ENCODE measurements at regions not wholly inside any gene's neighbourhood (a gene's known extent, or its start where the extent isn't known, plus 50 kb on each side); places are given as distances from the start of the nearest gene placed in this dataset.

DNA sequence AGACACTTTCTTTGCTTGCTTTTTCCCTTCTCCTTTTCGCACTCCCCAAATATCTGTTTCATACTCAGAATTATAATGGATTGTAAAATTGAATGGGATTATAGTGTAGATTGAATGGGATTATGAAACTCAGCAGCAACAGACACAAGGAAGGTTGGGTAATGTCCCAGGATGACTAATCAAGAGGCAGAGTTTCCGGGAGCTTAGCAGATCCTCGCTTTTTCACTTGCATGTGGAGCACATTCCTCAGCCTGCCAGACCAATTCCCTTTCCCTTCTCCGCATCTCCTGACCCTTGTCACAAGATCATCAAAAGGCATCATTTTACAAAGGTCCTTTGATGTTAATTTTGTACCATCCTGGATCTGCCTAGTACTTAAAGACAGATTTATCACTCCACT, 55.1 kb upstream of the SLC1A1 start:
- DNase-seq = no peak

DNA sequence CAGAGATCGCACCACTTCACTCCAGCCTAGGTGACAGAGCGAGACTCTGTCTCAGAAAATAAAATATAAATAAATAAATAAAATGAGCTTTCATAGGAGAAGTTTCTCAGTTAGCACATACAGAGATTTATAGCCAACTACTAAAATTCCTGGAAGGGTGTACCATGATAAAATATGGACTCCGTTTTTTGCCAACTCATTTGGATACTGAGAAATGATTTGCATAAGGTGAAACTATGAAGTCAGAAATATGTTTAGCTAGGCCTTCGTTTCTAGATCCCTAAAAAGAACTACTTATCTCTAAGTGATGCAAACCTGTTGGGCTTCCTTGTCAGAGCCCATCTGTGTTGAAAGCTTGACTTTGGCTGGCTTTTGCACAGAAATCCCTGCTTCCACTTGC, 56.9 kb upstream of the SLC1A1 start:
- DNase-seq = no peak

DNA sequence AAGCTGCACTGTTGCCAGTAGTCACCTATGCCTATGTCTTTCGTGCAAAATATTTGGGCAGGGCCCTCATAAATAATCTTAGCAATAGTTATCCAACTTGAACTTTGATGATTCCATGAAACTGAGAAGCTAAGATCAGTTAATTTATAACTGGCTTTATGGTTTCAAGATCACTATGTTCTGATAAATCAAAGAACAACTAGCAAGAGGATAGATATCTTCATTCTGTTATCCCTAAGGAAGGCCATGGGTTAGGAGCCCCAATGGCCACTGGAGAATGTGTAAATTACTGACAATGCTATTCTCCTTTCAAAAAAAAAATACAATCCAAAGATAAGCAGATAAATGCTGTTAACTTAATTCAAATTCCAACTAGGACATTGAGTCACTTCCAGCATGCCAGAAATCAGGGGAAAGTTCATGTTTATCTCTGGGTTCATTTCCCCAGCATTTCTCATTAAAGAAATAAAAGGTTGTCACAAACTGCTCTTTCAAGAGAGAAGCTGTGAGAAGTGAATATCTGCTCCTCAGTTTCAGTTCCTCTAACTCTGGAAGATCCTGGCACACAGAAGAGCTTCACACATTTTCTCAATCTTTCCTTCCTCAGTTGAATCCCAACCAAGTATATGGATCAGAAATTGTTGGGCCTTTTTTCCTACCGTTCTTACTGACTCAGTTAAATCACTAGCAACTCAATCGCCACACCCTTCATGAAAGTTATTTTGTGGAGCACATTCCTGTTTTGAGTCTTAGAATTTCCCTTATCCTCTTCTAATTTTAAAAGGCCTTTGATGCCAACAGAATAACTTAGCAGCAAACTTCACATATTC, 59.6 kb upstream of the SLC1A1 start:
- no peak for DNase-seq

DNA sequence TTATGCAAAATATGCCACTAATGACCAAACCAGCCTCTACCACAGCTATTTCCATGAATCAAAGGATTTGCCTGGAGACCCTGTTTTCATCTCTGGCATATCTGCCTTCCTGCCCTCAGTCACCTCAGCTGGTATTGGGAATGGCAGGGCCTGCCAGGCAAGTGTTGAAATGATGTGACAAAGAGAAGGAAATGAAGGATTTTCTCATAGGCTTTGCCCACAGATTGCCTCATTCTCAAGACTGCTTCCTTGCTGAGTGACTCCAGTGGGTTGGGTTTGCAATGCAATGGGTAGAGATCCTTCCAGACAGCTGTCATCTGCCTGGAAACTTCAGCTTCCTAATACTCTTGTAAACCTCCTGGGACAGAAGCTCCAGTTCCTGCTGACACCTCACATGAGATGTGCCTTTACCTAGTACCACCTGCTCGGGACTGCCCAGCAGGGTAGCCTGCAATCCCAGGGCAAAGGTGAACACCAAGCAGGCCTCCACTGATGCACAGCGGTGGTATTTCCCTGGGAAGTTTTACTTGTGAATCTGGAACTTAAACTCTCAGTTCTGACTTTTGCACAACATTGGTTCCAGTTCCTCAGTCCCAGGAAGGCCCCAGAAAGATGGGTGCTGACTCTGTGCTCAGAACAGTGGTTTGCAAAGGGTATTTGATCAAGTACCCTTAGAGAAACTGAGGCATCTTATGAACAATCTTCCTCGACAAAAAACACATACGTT, 64.8 kb upstream of the SLC1A1 start:
- DNase-seq = no peak

DNA sequence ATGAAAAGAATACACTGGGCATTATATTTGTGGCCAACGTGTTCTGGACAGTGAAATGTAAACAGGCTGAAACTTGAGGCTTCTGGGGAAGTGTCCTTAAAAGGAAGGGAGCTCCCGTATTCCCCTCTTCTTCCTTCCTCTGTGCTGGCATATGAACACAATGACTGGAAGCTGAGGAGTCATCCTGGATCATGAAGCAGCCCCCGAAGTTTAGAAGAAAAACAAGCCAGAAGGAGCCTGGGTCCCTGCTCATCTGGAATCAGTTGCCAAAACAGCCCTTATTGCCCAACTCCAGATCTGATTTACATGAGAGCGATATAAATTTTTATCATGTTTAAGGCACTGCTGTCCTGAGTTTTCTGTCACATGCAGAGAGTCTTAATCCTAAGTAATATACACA, 65.4 kb upstream of the SLC1A1 start:
- DNase-seq = no peak

DNA sequence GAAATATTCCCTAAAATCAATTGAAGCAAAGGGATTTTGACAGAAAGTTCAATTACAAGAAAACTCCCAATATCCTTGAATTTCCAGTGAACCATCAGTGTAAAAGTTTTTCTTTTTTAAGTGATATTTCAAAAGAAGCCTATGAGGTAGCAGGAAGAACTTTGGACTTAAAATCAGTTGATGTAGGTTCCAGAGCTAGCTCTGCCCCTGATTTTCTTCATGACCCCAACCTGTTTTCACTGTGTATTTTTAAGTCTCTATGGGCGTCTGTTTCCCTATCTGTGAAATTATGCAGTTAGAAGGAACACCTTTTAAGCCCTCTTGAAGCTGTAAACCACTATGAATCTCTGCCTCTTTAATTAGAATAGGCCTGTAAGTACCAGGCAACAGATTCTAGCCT, 66.2 kb upstream of the SLC1A1 start:
- no peak for DNase-seq

DNA sequence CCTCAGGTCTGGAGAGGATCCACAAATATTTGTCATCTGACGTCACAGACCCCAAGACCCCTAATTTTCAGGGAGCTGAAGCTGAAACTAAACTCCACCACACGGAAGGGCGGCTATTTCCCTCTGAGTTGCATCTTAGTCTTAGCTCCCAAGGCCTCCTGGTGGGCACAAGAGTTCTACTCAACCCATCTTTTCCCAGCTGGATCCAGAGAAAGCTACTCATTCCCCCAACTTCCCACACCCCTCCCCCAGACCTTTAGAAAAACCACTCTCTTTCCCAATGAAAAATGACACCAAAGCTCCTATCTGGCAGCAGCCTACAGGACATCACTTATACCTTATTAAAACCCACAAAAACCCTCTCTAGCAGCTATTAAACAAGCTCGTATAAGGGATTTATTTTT, 67.1 kb upstream of the SLC1A1 start:
- no peak for DNase-seq

DNA sequence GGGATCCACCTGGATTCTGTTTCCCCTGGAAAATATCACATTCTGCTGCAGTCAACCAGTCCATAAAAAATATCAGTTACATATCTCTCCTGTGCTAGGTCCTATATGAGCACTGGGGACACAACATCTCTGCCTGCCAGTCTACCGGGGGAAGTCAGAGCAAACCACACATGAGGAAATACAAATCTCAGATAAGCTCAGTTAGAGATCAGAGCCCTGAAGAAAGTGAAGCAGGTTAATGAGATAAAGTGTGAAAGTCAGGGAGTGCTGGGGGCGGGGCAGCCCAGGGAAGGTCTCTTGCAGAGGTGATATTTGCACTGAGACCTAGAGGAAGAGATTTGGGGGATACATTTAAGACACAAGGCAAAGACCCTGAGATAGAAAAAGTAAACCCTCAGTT, 67.8 kb upstream of the SLC1A1 start:
- DNase-seq = no peak

DNA sequence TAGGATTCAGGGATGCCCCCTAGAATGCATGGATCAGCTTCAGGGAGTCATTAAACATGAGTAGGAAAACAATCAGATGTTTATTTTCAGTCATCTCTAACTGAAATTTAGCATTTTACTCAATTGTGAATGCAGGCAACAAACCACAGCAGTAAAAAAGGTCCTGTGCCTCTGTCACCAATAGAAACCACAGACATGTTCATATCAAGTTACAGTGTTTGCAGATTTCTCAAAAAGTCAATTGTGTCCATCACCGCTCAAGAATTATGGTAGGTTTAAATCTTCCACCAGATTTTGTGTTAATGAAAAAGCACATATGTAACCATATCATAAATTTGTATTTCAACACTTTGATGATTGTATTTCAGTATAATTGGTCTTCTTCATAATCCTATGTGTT, 68.4 kb upstream of the SLC1A1 start:
- no peak for DNase-seq

DNA sequence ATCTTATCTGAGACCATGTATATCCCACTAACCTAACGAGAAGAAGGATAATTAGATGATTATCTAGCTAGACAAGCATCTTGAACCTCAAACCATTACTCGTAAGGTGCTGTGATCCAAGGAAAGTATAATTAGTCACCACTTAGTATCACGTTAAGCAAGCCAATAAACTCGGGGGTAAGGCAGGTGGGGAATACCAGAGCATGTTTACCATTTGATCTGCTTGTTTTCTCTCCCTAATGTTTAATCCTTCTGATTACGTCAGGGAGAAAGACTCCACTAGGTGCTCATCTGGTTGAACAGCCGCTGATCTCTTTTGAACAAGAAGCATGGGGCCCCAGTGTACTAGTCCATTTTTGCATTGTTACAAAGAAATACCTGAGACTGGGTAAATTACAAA, 69.9 kb upstream of the SLC1A1 start:
- DNase-seq = no peak

DNA sequence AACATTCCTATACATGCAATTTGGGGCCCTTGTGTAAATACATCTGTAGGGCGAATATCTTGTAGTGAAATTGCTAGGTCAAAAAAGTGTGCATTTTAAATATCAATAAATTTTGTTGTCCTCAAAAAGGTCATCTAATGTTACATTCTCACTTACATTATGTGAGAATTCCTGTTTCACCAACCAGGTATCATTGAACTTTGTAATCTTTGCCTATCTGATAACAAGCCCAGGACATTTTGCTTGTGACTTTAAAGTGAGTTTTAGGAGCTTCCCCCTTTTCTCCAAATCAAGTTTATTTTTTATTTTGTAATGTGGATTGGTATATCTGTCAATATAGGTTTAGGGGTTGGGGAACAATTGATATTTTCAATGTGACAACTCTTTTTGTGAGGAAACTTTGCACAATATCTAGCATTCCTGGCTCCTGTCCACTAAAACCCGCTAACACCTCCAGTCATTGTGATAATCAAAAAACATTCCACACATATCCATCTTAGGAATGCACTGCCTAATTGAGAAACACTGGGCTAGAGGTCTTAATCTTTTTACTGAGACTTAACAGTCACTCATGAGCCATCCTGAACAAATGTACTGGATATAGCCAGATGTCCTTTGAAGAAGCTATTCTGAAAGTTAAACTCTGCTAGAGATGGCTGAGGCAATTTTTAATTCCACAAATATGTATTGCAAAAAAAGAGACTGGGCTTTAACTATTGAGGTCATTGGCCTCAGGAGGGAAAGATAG, 72.5 kb upstream of the SLC1A1 start:
- DNase-seq = no peak

DNA sequence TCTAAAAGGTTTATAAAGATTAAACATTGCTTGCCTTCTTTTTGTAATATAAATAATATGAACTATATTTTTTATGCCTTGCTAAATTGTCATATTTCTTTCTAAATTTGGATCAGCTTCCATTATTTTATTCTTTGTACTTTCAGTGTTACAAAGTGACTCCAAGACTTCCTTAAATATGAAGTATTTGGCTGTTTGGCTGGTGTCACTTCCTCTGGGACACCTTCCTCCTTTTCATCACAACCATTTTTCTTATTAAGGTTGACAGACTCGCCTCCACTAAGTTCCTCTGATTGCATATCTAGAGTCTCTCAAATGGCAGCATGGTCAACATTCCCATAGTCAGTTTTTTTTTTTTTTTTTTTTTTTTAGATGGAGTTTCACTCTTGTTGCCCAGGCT, 73.8 kb upstream of the SLC1A1 start:
- DNase-seq = no peak

DNA sequence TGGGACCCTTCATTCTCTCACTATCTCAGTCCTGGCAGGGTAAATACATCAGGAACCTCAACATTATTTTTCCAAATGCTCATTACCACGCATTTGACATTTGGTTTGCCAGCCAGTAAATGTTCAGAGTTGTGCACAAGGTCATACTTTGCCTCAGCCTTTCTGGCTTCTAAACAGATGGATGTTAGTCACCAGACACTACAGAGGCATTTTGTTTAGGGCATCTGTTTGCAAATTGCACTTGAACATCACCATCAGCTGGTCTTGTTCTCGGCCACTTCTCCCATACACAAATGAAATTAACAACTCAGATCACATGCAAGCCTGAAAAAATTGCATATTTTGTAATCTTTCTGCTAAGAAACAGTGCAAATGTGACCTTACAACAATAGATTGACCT, 75.0 kb upstream of the SLC1A1 start:
- no peak for DNase-seq

DNA sequence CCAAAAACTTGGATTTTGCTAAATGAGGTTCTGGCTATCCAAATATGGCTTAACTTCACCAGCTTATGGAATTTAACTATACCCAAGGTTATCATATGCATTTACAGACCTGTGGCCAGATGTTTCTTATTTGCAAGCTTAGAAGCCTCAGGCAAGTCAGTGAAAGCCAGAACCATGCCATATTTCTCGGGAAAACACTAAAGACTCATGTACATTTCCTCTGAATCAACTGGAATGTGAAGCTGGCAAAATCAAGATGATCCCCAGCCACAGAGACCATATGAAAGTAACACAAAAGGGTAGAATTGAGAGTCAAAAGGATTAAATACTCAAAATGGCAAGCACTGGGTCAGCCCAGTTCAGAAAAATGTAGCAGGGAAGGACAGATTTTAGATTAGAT, 76.4 kb upstream of the SLC1A1 start:
- no peak for DNase-seq

DNA sequence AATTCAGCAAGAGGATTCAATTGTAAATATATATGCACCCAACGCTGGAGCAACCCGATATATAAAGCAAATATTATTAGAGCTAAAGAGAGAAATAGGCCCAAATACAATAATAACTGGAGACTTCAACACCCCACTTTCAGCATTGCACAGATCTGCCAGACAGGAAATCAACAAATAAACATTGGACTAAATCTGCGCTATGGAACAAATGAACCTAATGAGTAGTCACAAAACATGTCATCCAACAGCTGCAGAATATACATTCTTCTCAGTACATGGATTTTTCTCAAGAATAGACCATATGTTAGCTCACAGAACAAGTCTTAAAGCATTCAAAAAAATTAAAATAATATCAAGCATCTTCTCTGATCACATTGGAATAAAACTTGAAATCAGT, 86.1 kb upstream of the SLC1A1 start:
- no peak for DNase-seq

DNA sequence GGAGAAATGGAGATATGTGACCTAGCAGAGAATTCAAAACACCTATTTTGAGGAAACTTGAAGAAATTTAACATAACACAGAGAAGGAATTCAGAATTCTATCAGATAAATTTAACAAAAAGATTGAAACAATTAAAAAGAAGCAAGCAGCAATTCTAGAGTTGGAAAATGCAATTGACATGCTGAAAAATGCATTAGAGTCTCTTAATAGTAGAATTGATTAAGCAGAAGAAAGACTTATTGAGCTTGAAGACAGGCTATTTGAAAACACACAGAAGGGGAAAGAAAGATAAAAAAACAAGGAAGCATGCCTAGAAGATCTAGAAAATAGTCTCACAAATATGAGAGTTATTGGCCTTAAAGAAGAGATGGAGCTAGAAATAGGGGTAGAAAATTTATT, 87.8 kb upstream of the SLC1A1 start:
- no peak for DNase-seq

DNA sequence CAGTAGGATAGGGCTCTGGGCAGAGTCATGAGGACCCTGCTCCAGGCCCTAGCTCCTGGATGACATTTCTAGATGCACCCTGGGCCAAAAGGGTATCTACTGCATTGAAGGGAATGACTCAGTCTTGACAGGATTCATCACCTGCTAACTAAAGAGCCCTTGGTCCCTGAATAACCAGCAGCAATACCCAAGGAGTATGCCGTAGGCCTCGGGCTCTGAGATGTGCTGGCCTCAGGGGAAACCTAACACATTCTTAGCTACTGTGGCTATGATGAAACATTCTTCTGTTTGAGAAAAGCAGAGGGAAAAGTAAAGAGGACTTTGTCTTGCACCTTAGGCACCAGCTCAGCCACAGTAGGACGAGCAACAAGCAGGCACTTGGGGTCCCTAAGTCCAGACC, 89.5 kb upstream of the SLC1A1 start:
- DNase-seq = no peak

DNA sequence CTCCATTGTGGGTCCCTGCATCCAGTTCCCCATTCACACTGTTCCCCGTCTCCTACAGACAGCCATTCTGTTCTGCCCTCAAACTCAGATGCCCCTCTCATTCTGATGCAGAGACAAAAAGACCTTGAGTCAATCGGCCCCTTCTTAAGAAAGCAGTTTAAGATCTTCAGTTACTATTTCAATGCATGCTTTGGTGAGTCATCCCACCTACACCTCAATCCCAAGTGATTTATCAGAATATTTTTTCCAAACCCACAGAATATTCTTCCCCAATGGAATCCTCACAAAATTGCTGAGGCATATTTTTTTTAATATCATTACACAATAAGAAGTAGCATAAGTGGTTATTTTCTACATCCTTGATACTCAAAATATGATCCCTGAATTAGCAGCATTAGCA, 92.4 kb upstream of the SLC1A1 start:
- no peak for DNase-seq

DNA sequence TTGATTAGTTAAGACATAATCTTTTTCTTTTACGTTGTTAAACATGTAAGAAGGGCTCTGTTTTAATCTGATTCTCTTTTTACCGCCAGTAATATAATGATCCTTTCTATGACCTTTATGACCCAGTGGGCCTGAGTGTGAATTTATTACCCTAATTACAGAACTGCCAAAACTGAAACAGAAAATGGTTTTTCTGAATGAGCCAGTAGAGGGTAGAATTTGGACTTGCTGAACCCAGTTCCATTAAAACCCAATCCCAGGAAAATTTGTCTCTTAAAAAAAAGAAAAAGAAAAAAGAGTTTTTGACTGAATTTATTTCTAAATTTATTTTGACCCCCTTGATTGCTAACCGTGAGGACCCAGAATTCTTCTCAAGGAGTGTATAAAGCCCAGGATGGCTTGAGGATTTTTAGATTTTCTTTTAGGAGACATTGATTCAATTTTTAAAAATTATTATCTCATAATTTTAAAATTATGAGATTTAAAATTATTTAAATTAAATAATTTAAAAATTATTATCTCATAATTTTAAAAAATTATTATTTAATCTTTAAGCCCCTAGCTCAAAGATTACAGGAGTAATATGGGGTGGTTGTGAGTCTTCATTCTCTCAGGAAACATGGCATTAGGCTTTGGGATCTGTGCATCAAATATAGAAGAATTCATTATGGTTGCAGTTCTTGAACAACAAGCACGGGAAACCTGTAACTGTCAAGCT, 94.1 kb upstream of the GLIS3 start:
- no peak for DNase-seq

DNA sequence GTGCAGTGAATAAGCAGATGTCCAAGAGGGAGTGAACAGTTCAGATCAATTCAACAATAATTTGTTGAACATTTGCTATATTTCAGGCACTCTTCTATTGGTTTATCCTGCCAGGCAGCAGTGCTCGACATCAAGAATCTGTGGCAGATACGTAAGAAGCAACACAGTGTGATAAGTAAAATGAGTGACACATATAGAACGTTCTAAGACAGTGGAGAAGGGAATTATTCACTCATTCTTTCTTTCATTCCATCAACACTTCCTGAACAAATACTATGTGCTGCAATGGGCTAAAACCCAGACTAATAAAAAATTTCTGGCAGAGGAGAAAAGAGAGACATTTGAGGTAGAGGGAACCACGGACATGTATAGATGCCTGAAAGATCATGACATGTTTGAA, 89.9 kb upstream of the GLIS3 start:
- DNase-seq = no peak

DNA sequence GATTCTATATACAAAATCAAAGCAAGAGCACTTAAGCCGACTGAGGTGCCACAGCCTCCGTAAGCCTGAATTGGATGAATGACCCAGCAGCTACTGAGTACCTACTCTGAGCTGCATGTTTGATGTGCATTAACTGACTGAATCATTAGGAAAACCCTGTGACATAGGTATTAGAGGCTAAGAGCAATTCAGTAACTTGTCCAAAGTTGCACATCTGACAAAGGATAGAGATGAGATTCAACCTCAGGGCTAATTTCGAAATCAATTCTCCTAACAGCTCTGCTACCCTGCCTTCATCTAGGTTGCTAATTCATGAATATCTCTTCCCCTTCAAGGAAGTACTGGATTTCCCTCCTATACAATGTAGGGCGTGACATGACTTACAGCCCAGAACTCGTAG, 89.1 kb upstream of the GLIS3 start:
- no peak for DNase-seq

DNA sequence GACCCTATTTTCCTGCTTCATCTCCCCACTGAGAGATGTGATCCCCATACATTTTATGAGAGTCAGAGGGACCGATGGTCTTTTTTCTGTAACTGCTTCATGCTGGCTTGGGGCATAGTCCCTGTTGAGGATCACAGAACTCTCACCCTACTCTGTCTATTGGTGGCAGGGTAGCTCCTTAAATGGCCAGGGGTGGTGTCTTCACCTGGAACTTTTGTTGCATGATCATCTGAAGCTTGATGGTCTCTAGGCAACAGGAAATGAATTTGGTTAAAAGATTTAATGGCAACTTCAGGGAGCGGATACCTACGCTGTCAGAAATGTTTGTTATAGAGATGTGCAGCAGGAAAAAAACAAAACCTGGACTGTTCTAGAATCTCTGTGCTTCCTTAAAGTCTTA, 87.0 kb upstream of the GLIS3 start:
- no peak for DNase-seq

DNA sequence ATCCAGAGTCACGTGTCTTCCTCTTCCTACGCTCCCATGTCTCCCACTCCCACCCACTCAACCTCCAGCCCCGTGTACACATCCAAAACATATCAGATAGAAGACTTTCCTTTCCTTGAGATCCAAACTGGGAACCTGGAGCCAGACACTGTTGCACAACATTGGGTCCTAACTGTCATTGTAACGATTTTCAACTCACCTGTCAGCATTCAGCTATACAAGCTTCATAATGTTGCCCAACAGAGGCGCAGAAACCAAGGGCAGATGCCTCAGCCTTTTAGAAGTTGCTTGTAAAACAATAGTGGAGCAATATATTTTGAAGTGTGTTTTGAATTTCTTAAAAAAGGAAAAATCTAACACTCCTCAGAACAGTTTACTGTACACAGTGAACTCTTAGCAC, 84.9 kb upstream of the GLIS3 start:
- no peak for DNase-seq
